GM23338 (cell line): ENCODE measurements at regions not wholly inside any gene's neighbourhood (a gene's known extent, or its start where the extent isn't known, plus 50 kb on each side); places are given as distances from the start of the nearest gene placed in this dataset.

ENCODE experiments used
- ATAC-seq: fragments of 200-7000 bp; cut with Tn5 transposase; 3 replicates; pipeline ENCODE4 v1.9.1; 2020
- DNase-seq: peaks from one replicate; pipeline ENCODE4 v3.0.0-alpha.2; 2015; ENCODE audit warnings: low spot score
- H2AFZ ChIP-seq: fragments of 200-600 bp; sonication (generic); 2 replicates; pipeline ENCODE4 v1.8.0; 2016; ENCODE audit warnings: antibody characterized with exemption, mild to moderate bottlenecking, moderate library complexity
- H3F3A ChIP-seq: fragments of 200-600 bp; sonication (generic); replicated peaks from 2 replicates; pipeline ENCODE4 v1.8.0; 2017; ENCODE audit warnings: antibody characterized with exemption, mixed run types, low read depth
- H3K27ac ChIP-seq: fragments of 200-600 bp; sonication (generic); 2 replicates; pipeline ENCODE4 v1.6.1; 2016; ENCODE audit warnings: low read depth
- H3K27me3 ChIP-seq: fragments of 200-600 bp; sonication (generic); 2 replicates; pipeline ENCODE4 v1.8.0; 2016; ENCODE audit warnings: mild to moderate bottlenecking, mixed run types, moderate library complexity; ENCODE audit not compliant: insufficient read depth
- H3K36me3 ChIP-seq: fragments of 200-600 bp; sonication (generic); 2 replicates; pipeline ENCODE4 v1.8.0; 2016; ENCODE audit warnings: mild to moderate bottlenecking; ENCODE audit not compliant: insufficient read depth
- H3K4me1 ChIP-seq: fragments of 200-600 bp; sonication (generic); 2 replicates; pipeline ENCODE4 v1.8.0; 2016; ENCODE audit warnings: mild to moderate bottlenecking, moderate library complexity; ENCODE audit not compliant: insufficient read depth
- H3K4me2 ChIP-seq: fragments of 200-600 bp; sonication (generic); 2 replicates; pipeline ENCODE4 v1.7.1; 2017; ENCODE audit warnings: mixed run types
- H3K4me3 ChIP-seq: fragments of 200-600 bp; sonication (generic); 2 replicates; pipeline ENCODE4 v1.6.1; 2016; ENCODE audit warnings: mixed run types
- H3K79me2 ChIP-seq: fragments of 200-600 bp; sonication (generic); replicated peaks from 2 replicates; pipeline ENCODE4 v1.8.0; 2017; ENCODE audit warnings: mild to moderate bottlenecking; ENCODE audit not compliant: insufficient read depth
- H3K9me2 ChIP-seq: fragments of 200-600 bp; sonication (generic); 2 replicates; pipeline ENCODE4 v1.8.0; 2017; ENCODE audit not compliant: insufficient read depth
- H4K20me1 ChIP-seq: fragments of 200-600 bp; sonication (generic); replicated peaks from 2 replicates; pipeline ENCODE4 v1.8.0; 2017; ENCODE audit warnings: mild to moderate bottlenecking; ENCODE audit not compliant: insufficient read depth
- H3K27ac Mint-ChIP-seq: 2 replicates; pipeline ENCODE4 v1.8.0; 2020; ENCODE audit warnings: inconsistent platforms, mild to moderate bottlenecking, moderate library complexity, mixed read lengths
- H3K27me3 Mint-ChIP-seq: 3 replicates; pipeline ENCODE4 v1.8.0; 2022; ENCODE audit warnings: low read depth, mild to moderate bottlenecking, moderate library complexity, mixed read lengths, inconsistent platforms; ENCODE audit not compliant: insufficient read depth, poor library complexity
- H3K36me3 Mint-ChIP-seq: 3 replicates; pipeline ENCODE4 v1.8.0; 2021; ENCODE audit warnings: low read depth, mild to moderate bottlenecking, inconsistent platforms, moderate library complexity, mixed read lengths
- H3K4me1 Mint-ChIP-seq: 3 replicates; pipeline ENCODE4 v1.8.0; 2020; ENCODE audit warnings: mild to moderate bottlenecking, inconsistent platforms, mixed read lengths
- H3K4me3 Mint-ChIP-seq: 3 replicates; pipeline ENCODE4 v1.8.0; 2021; ENCODE audit warnings: moderate library complexity, mild to moderate bottlenecking, inconsistent platforms, mixed read lengths
- H3K9me3 Mint-ChIP-seq: 3 replicates; pipeline ENCODE4 v1.8.0; 2020; ENCODE audit warnings: moderate library complexity, mild to moderate bottlenecking, inconsistent platforms, mixed read lengths
- JUNB ChIP-seq: IDR thresholded peaks from one replicate; pipeline ENCODE4 v1.6.1; 2016; ENCODE audit warnings: antibody characterized with exemption; ENCODE audit not compliant: unreplicated experiment
- POLR2AphosphoS5 ChIP-seq: IDR thresholded peaks from 2 replicates; pipeline ENCODE4 v1.6.1; 2016; ENCODE audit warnings: antibody characterized with exemption, low read depth
- ZNF114 ChIP-seq: fragments of 250-450 bp; sonication (Bioruptor Pico); IDR thresholded peaks from 2 replicates; pipeline ENCODE4 v1.5.0; 2020; ENCODE audit warnings: mild to moderate bottlenecking, moderate library complexity
- TF ChIP-seq, protein P1 (sequence below): fragments of 250-450 bp; sonication (Bioruptor Pico); IDR thresholded peaks from 2 replicates; pipeline ENCODE4 v1.5.0; 2020; ENCODE audit warnings: mild to moderate bottlenecking, moderate library complexity
- TF ChIP-seq, protein P2 (sequence below): IDR thresholded peaks from 2 replicates; pipeline ENCODE4 v1.6.1; 2016; ENCODE audit warnings: antibody characterized with exemption

DNA sequence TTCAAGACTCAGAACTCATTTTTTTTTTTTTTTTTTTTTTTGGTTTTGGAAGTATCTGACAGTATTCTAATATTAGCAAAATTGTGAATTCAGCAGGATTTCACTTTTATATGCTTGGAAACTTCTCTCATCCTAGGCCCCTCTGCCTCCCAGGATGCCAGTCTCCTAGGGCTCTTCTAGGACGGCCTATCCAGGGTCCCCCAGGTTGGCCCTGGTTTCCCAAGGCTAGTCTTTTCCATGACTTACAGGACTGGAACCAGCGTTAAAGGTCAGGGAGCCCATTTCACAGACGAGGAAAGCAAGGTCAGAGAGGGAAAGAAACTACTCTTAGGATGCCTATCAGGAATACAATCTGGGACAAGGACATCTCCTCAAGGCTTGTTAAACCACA, 412.5 kb downstream of the PTPRU start:
- Histone ChIP-seq H3K4me1 (no peaks in the 10 kb centered on the region), H3K4me3 (no peak overlapping the region), H3K4me2 (no peak overlapping the region), H3K36me3 (no peaks in the 10 kb centered on the region), H3K27ac (no peak overlapping the region), H3F3A (no peaks in the 10 kb centered on the region), H3K27me3 (no peaks in the 10 kb centered on the region), H4K20me1 (no peaks in the 10 kb centered on the region; the same call in 1 of the 2 replicates), H3K79me2 (no peaks in the 10 kb centered on the region), H3K9me2 (no peaks in the 10 kb centered on the region; the same call in 1 of the 2 replicates), H2AFZ (no peak overlapping the region)
- TF ChIP-seq, protein P1, sequence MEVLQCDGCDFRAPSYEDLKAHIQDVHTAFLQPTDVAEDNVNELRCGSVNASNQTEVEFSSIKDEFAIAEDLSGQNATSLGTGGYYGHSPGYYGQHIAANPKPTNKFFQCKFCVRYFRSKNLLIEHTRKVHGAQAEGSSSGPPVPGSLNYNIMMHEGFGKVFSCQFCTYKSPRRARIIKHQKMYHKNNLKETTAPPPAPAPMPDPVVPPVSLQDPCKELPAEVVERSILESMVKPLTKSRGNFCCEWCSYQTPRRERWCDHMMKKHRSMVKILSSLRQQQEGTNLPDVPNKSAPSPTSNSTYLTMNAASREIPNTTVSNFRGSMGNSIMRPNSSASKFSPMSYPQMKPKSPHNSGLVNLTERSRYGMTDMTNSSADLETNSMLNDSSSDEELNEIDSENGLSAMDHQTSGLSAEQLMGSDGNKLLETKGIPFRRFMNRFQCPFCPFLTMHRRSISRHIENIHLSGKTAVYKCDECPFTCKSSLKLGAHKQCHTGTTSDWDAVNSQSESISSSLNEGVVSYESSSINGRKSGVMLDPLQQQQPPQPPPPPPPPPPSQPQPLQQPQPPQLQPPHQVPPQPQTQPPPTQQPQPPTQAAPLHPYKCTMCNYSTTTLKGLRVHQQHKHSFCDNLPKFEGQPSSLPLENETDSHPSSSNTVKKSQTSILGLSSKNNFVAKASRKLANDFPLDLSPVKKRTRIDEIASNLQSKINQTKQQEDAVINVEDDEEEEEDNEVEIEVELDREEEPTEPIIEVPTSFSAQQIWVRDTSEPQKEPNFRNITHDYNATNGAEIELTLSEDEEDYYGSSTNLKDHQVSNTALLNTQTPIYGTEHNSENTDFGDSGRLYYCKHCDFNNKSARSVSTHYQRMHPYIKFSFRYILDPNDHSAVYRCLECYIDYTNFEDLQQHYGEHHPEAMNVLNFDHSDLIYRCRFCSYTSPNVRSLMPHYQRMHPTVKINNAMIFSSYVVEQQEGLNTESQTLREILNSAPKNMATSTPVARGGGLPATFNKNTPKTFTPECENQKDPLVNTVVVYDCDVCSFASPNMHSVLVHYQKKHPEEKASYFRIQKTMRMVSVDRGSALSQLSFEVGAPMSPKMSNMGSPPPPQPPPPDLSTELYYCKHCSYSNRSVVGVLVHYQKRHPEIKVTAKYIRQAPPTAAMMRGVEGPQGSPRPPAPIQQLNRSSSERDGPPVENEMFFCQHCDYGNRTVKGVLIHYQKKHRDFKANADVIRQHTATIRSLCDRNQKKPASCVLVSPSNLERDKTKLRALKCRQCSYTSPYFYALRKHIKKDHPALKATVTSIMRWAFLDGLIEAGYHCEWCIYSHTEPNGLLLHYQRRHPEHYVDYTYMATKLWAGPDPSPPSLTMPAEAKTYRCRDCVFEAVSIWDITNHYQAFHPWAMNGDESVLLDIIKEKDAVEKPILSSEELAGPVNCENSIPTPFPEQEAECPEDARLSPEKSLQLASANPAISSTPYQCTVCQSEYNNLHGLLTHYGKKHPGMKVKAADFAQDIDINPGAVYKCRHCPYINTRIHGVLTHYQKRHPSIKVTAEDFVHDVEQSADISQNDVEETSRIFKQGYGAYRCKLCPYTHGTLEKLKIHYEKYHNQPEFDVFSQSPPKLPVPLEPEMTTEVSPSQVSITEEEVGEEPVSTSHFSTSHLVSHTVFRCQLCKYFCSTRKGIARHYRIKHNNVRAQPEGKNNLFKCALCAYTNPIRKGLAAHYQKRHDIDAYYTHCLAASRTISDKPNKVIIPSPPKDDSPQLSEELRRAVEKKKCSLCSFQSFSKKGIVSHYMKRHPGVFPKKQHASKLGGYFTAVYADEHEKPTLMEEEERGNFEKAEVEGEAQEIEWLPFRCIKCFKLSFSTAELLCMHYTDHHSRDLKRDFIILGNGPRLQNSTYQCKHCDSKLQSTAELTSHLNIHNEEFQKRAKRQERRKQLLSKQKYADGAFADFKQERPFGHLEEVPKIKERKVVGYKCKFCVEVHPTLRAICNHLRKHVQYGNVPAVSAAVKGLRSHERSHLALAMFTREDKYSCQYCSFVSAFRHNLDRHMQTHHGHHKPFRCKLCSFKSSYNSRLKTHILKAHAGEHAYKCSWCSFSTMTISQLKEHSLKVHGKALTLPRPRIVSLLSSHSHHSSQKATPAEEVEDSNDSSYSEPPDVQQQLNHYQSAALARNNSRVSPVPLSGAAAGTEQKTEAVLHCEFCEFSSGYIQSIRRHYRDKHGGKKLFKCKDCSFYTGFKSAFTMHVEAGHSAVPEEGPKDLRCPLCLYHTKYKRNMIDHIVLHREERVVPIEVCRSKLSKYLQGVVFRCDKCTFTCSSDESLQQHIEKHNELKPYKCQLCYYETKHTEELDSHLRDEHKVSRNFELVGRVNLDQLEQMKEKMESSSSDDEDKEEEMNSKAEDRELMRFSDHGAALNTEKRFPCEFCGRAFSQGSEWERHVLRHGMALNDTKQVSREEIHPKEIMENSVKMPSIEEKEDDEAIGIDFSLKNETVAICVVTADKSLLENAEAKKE (CRISPR knock-in tag): no peak
- no peak for DNase-seq
- H3K4me1 Mint-ChIP-seq: peaks cover 10% of the 10 kb centered on the region
- no peaks in the 10 kb centered on the region for H3K36me3 Mint-ChIP-seq
- no peak overlapping the region for H3K27ac Mint-ChIP-seq
- H3K4me3 Mint-ChIP-seq: no peak overlapping the region
- peaks cover 5% of the 10 kb centered on the region for H3K27me3 Mint-ChIP-seq
- H3K9me3 Mint-ChIP-seq: no peaks in the 10 kb centered on the region; the same call in 2 of the 3 replicates
- no peak for ATAC-seq

DNA sequence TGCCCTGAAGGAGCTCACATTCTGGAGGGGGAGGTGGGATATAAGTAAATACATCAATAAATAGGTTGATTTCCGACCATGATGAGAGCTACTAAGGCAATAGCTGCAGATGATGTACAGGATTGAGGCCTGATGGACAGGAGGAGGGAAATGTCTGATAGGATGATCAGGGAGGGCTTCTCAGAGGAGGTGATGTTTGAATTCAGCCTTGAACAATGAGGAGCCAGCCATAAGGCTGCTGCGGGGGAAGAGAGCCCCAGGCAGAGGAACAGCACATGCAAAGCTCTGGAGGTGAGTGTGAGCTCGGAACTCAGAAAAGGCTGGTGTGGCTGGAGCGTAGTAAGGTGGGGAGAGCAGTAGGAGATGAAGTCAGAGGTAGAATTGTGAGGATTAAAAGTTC, 411.7 kb downstream of the PTPRU start:
- Histone ChIP-seq H3K36me3 (no peaks in the 10 kb centered on the region), H3K79me2 (no peaks in the 10 kb centered on the region), H3K4me3 (no peak overlapping the region), H3F3A (no peaks in the 10 kb centered on the region), H3K27me3 (no peaks in the 10 kb centered on the region), H3K9me2 (no peaks in the 10 kb centered on the region; the same call in 1 of the 2 replicates), H3K4me2 (no peak overlapping the region), H4K20me1 (no peaks in the 10 kb centered on the region; the same call in 1 of the 2 replicates), H3K27ac (no peak overlapping the region), H3K4me1 (no peaks in the 10 kb centered on the region), H2AFZ (no peak overlapping the region)
- Mint-ChIP-seq H3K4me3 (no peak overlapping the region), H3K4me1 (peaks cover 10% of the 10 kb centered on the region), H3K9me3 (no peaks in the 10 kb centered on the region), H3K27me3 (peaks cover 6% of the 10 kb centered on the region), H3K36me3 (no peaks in the 10 kb centered on the region), H3K27ac (no peak overlapping the region)
- no peak for ATAC-seq
- no peak for DNase-seq
- TF ChIP-seq, protein P2, sequence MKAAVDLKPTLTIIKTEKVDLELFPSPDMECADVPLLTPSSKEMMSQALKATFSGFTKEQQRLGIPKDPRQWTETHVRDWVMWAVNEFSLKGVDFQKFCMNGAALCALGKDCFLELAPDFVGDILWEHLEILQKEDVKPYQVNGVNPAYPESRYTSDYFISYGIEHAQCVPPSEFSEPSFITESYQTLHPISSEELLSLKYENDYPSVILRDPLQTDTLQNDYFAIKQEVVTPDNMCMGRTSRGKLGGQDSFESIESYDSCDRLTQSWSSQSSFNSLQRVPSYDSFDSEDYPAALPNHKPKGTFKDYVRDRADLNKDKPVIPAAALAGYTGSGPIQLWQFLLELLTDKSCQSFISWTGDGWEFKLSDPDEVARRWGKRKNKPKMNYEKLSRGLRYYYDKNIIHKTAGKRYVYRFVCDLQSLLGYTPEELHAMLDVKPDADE: no peak
- no peak for TF ChIP-seq JUNB
- no peak for TF ChIP-seq POLR2AphosphoS5
- no peak for TF ChIP-seq ZNF114 (CRISPR knock-in tag)
- TF ChIP-seq, protein P1 (CRISPR knock-in tag): no peak
